ENCODE measurements at regions not wholly inside any gene's neighbourhood (a gene's known extent, or its start where the extent isn't known, plus 50 kb on each side); places are given as distances from the start of the nearest gene placed in this dataset.

DNA sequence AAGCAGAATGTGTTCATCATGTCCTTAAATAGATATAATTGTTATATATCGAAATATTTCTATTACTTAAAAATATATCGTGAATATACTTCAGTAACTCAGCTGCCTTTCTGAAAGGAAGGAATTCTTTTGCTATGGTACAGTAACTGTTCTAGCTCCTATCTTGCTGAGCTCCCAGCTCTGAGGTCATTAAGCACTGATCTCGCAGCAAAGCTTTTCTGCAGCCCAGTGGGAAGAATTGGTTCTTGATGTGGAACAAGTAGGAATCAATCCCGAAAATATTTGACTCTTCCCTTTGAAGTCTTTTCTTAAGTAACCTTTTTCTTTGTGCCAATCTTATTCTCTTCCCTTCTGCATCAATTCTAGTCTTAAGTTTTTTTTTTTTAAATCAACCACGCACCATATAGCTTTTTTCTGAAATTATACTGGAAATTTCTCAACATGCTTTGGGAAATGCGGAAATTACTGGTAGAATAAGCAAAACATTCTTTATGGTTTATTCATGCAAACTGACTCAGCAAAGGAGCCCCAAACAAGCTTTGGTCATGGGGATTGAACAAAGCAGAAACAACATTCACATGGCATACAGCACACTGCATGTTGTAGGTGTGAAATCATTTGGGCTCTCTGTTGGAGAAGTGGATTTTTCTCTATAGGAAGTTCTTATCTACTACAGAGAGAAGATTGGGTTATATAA is 428.9 kb upstream of the GNPDA2 start (continued):
- TF ChIP-seq, protein P1, sequence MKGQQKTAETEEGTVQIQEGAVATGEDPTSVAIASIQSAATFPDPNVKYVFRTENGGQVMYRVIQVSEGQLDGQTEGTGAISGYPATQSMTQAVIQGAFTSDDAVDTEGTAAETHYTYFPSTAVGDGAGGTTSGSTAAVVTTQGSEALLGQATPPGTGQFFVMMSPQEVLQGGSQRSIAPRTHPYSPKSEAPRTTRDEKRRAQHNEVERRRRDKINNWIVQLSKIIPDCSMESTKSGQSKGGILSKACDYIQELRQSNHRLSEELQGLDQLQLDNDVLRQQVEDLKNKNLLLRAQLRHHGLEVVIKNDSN (IDR thresholded peaks at IDR 0.05; ENCODE audit: borderline replicate concordance, extremely low read length, insufficient read depth, low read depth, low read length), result no peak
- TF ChIP-seq ZNF24 (IDR thresholded peaks at IDR 0.05) (no peak), ZNF384 (IDR thresholded peaks at IDR 0.05; ENCODE audit: borderline replicate concordance, low read depth, low read length) (no peak), IKZF1 (conservative IDR thresholded peaks at IDR 0.05) (no peak)

DNA sequence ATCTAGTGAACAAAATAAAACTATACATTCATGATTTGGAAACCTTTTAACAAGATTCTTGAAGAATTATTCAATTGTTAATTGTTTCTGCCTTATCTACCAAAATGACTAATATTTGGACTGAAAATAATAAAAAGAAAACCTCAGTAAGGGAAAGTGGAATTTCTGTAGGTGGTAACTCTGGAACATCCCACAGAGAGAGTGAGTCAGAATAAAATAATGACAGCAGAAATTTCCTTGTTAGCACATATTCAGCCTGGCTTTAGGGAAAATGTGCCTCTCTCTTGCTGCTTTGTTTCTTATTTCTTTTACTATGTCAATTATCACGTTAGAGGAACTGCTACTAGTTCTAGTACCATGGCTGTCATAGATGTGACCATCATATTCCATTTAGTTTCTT is 421.5 kb upstream of the GNPDA2 start:
- TF ChIP-seq FOXK2 (IDR thresholded peaks at IDR 0.05), result no peak
- TF ChIP-seq, protein P2, sequence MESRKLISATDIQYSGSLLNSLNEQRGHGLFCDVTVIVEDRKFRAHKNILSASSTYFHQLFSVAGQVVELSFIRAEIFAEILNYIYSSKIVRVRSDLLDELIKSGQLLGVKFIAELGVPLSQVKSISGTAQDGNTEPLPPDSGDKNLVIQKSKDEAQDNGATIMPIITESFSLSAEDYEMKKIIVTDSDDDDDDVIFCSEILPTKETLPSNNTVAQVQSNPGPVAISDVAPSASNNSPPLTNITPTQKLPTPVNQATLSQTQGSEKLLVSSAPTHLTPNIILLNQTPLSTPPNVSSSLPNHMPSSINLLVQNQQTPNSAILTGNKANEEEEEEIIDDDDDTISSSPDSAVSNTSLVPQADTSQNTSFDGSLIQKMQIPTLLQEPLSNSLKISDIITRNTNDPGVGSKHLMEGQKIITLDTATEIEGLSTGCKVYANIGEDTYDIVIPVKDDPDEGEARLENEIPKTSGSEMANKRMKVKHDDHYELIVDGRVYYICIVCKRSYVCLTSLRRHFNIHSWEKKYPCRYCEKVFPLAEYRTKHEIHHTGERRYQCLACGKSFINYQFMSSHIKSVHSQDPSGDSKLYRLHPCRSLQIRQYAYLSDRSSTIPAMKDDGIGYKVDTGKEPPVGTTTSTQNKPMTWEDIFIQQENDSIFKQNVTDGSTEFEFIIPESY (IDR thresholded peaks at IDR 0.05), result no peak
- no peak for TF ChIP-seq IKZF1 (conservative IDR thresholded peaks at IDR 0.05)
- no peak for TF ChIP-seq JUND (IDR thresholded peaks at IDR 0.05; ENCODE audit: low read depth, low read length)

More for the DNA sequence above, 421.5 kb upstream of the GNPDA2 start:
- 0% methylated on average over 1 of the region's 1 CpG for WGBS (ENCODE audit: insufficient coverage, insufficient replicate concordance, low lambda C conversion rate, missing lambda C conversion rate)
- ATAC-seq, result no peak
- intact Hi-C loops (cut with micrococcal nuclease; ENCODE audit: unreplicated experiment) (no loop called here), in situ Hi-C loops (cut with MboI) (no loop called here)
- Histone ChIP-seq H4K20me1 (ENCODE audit: control insufficient read depth, insufficient read depth) (no peaks in the 10 kb centered on the region), H3K4me1 (ENCODE audit: control insufficient read depth, insufficient read depth, low read length) (no peaks in the 10 kb centered on the region), H3K36me3 (ENCODE audit: control insufficient read depth in 2 of 2, insufficient read depth in 2 of 2, low read length in 1 of 2) (no peaks in the 10 kb centered on the region), H3K79me2 (ENCODE audit: control insufficient read depth, insufficient read depth, low read length) (no peaks in the 10 kb centered on the region), H3K27me3 (replicated peaks in 1 of 2; ENCODE audit: control insufficient read depth in 2 of 2, insufficient read depth in 2 of 2, low read length in 1 of 2) (no peaks in the 10 kb centered on the region), H3K27ac (ENCODE audit: control insufficient read depth, insufficient read depth) (no peak overlapping the region), H3K9me3 (replicated peaks; ENCODE audit: control insufficient read depth, insufficient read depth, low read length) (no peaks in the 10 kb centered on the region), H3K9ac (ENCODE audit: control insufficient read depth, insufficient read depth, low read length) (no peak overlapping the region), H2AFZ (ENCODE audit: control insufficient read depth, low read depth, low read length) (no peak overlapping the region), H3K4me2 (ENCODE audit: control insufficient read depth, insufficient read depth) (no peak overlapping the region), H3K4me3 (no peak overlapping the region)
- no peak for FAIRE-seq
- ChIA-PET RAD21 (ENCODE audit: unreplicated experiment) (no interaction called here), POLR2A (no interaction called here), CTCF (no interaction called here), SMC1A (ENCODE audit: uncharacterized antibody, unreplicated experiment) (no interaction called here)
- BruUV-seq (replicated peaks), result no TSS peak
- DNase-seq (ENCODE audit: low read depth, low spot score), result no peak

Measured in GM12878 (cell line).